ACHN (cell line): ENCODE measurements at regions not wholly inside any gene's neighbourhood (a gene's known extent, or its start where the extent isn't known, plus 50 kb on each side); places are given as distances from the start of the nearest gene placed in this dataset.

ENCODE experiments used
- DNase-seq: peaks from one replicate; pipeline ENCODE4 v3.0.0-alpha.2; 2015
- in situ Hi-C: cut with HindIII; loops from 2 replicates; pipeline ENCODE4 v1.10.0; 2017; ENCODE audit warnings: low sequenced_read_pairs, low pct_ligation_motif_present, low pct_unique_long_range_greater_than_20kb

- in situ Hi-C loops = loop anchor here (25.0 kb wide), 1 partner anchor 105 kb away; no protein-coding TSS in a partner anchor
- DNase-seq = no peak
These were observed 78.1 kb upstream of the TBX20 start for GRCh38 chr7:35331730-35332678.

GRCh38 chr7:35329026-35329425 lies 75.1 kb upstream of the TBX20 start:
- DNase-seq = no peak
- in situ Hi-C loops = loop anchor here (25.0 kb wide), 1 partner anchor 108 kb away; no protein-coding TSS in a partner anchor

- DNase-seq = no peak
- in situ Hi-C loops = no loop called here
These were observed 65.7 kb upstream of the TBX20 start for GRCh38 chr7:35319606-35320005.

DNA sequence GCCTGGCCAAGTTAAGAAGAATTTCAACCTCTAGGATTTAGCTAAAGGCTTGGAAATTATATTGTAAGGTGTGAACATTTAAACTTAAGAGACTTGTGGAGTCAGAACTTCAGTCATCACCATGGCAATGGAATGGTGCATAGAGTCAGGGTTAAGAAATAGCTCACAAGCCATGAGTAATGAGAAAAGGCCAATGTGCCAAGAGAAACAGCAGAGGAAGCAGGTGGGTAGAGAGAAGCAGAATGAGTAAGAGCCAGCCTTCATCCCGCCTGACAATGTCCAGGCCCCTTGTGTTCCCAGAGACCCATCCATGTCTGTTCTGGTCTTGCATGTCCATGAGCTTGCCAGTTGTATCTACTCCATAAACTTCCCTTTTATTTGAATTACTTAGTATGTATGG lies 62.6 kb upstream of the TBX20 start:
- DNase-seq = no peak
- in situ Hi-C loops = no loop called here

DNA sequence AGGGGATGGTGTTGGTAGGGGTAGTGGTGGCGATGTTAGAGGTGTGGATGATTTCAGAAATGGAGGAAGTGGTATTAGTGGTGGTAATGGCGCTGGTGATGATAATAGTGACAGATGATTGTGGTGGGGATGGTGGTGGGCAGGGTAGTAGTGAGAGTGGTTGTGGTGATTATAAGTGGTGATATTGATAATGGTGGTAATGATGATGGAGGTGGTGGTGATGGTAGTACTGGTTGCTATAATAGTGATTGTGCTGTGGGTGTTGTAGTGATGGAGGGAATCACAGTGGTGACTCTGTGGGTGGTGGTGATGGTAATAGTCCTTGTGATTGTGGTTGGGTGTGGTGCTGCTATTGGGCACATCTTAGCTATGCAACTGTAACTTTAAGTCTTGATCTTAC lies 61.6 kb upstream of the TBX20 start:
- no peak for DNase-seq
- in situ Hi-C loops = no loop called here

GRCh38 chr7:35314354-35314753 lies 60.5 kb upstream of the TBX20 start:
- in situ Hi-C loops = no loop called here
- no peak for DNase-seq

DNA sequence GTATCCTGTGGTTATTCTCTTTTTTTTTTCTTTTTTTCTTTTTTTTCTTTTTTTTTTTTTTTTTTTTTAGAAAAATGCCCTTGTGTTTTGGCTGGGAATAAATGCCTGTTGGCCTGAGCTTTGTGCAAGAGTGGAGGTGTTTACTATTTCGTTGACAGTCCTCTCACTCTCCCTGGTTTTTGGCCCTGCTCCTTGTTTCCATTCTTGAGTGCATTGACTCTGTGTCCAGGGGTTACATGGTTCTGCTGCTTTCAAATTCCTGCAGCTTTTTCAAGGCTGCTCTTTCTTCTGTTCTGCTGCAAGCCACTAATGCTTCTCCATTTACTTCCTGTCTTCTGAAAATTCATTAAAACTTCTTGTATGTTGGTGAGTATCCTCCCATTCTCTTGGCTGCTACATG lies 59.7 kb upstream of the TBX20 start:
- in situ Hi-C loops = no loop called here
- no peak for DNase-seq
